PC-9 (cell line): ENCODE measurements at regions not wholly inside any gene's neighbourhood (a gene's known extent, or its start where the extent isn't known, plus 50 kb on each side); places are given as distances from the start of the nearest gene placed in this dataset.

Source experiments
- BruUV-seq: library from RNA; stranded (reverse); fragments of 400-500 nt; replicated peaks from 2 replicates; lab custom pipeline; 2021; lab: Mats Ljungman, UMichigan
- CTCF ChIA-PET: fragments of 300-600 bp; sonication (Branson Sonifier 250); formaldehyde crosslinking; loops from one replicate; lab custom pipeline; 2022; ENCODE audit warnings: antibody characterized with exemption; lab: Charles Lee
- POLR2A ChIA-PET: fragments of 300-600 bp; sonication (Branson Sonifier 250); formaldehyde crosslinking; loops from one replicate; lab custom pipeline; 2022; ENCODE audit warnings: antibody characterized with exemption; ENCODE audit not compliant: unreplicated experiment; lab: Charles Lee
- DNase-seq, 2 experiments: peaks; one replicate each; pipeline versions ENCODE4 v3.0.0 to v3.0.0-alpha.2; 2015 to 2022; ENCODE audit warnings: mixed read lengths in 1 of 2
- H2AFZ ChIP-seq: fragments of 200-600 bp; sonication (generic); 2 replicates; pipeline ENCODE4 v1.8.1; 2017; ENCODE audit warnings: antibody characterized with exemption
- H3F3A ChIP-seq: fragments of 200-600 bp; sonication (generic); 2 replicates; pipeline ENCODE4 v1.8.1; 2017; ENCODE audit warnings: antibody characterized with exemption, mild to moderate bottlenecking, low read depth; ENCODE audit not compliant: insufficient read depth
- H3K27ac ChIP-seq: fragments of 200-600 bp; sonication (generic); 2 replicates; pipeline ENCODE4 v1.6.1; 2016; ENCODE audit warnings: mixed run types
- H3K27me3 ChIP-seq: fragments of 200-600 bp; sonication (generic); 2 replicates; pipeline ENCODE4 v1.6.1; 2016; ENCODE audit warnings: low read depth, mixed run types; ENCODE audit not compliant: insufficient read depth
- H3K36me3 ChIP-seq: fragments of 200-600 bp; sonication (generic); 2 replicates; pipeline ENCODE4 v1.6.1; 2016; ENCODE audit warnings: low read depth, mixed run types
- H3K4me1 ChIP-seq: fragments of 200-600 bp; sonication (generic); replicated peaks from 2 replicates; pipeline ENCODE4 v1.6.1; 2016; ENCODE audit warnings: mixed run types; ENCODE audit not compliant: insufficient read depth
- H3K4me2 ChIP-seq: fragments of 200-600 bp; sonication (generic); 2 replicates; pipeline ENCODE4 v1.6.1; 2017; ENCODE audit warnings: mixed run types
- H3K4me3 ChIP-seq: fragments of 200-600 bp; sonication (generic); 2 replicates; pipeline ENCODE4 v1.6.1; 2016; ENCODE audit warnings: mixed run types
- H3K79me2 ChIP-seq: fragments of 200-600 bp; sonication (generic); 2 replicates; pipeline ENCODE4 v1.6.1; 2017; ENCODE audit warnings: low read depth, mixed run types
- H3K9me2 ChIP-seq: fragments of 200-600 bp; sonication (generic); 2 replicates; pipeline ENCODE4 v1.8.1; 2017; ENCODE audit warnings: mild to moderate bottlenecking; ENCODE audit not compliant: insufficient read depth
- H3K9me3 ChIP-seq: fragments of 200-600 bp; sonication (generic); 2 replicates; pipeline ENCODE4 v1.8.1; 2016; ENCODE audit warnings: low read depth; ENCODE audit not compliant: insufficient read depth
- H4K20me1 ChIP-seq: fragments of 200-600 bp; sonication (generic); 2 replicates; pipeline ENCODE4 v1.8.1; 2017; ENCODE audit not compliant: insufficient read depth
- EZH2 ChIP-seq: fragments of 200-600 bp; sonication (generic); IDR thresholded peaks from 2 replicates; pipeline ENCODE4 v1.8.0; 2017; ENCODE audit warnings: antibody characterized with exemption, low read depth
- intact Hi-C: fragments of 100-400 bp; cut with micrococcal nuclease; formaldehyde crosslinking; loops from one replicate; pipeline ENCODE4 v1.10.0; 2022; ENCODE audit not compliant: unreplicated experiment
- TF ChIP-seq, protein P1 (sequence below): fragments of 200-600 bp; sonication (generic); conservative IDR thresholded peaks from 2 replicates; pipeline ENCODE4 v1.6.1; 2017; ENCODE audit warnings: mixed run types, antibody characterized with exemption, mild to moderate bottlenecking, moderate library complexity

DNA sequence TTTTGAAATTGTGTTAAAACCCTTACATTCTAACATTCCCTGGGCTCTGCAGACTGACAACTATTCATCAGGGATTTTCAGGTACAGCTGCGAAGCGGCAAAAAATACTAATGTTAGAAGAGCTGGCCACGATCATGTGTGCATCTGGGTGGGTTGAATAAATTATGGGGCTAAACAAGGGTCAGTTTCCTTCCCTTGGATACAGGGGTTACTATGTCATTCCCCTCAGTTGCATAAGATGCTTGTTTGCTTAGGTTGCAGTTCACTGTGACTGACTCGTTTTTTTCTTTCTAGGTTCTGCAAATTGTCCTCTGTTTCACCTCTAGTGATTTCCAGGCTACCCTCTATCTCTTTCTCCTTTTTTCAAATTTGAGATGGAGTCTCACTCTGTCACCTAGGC, 58.1 kb upstream of the GRIP1 start:
- Histone ChIP-seq H3K79me2 (no peaks in the 10 kb centered on the region), H3K9me3 (no peaks in the 10 kb centered on the region), H3K27me3 (no peaks in the 10 kb centered on the region), H3K4me3 (no peak overlapping the region), H2AFZ (no peak overlapping the region), H3F3A (no peaks in the 10 kb centered on the region), H3K4me1 (peaks cover 11% of the 10 kb centered on the region), H3K36me3 (no peaks in the 10 kb centered on the region), H3K9me2 (no peaks in the 10 kb centered on the region), H3K27ac (no peak overlapping the region), H4K20me1 (no peaks in the 10 kb centered on the region), H3K4me2 (no peak overlapping the region)
- no peak for TF ChIP-seq EZH2
- TF ChIP-seq, protein P1, sequence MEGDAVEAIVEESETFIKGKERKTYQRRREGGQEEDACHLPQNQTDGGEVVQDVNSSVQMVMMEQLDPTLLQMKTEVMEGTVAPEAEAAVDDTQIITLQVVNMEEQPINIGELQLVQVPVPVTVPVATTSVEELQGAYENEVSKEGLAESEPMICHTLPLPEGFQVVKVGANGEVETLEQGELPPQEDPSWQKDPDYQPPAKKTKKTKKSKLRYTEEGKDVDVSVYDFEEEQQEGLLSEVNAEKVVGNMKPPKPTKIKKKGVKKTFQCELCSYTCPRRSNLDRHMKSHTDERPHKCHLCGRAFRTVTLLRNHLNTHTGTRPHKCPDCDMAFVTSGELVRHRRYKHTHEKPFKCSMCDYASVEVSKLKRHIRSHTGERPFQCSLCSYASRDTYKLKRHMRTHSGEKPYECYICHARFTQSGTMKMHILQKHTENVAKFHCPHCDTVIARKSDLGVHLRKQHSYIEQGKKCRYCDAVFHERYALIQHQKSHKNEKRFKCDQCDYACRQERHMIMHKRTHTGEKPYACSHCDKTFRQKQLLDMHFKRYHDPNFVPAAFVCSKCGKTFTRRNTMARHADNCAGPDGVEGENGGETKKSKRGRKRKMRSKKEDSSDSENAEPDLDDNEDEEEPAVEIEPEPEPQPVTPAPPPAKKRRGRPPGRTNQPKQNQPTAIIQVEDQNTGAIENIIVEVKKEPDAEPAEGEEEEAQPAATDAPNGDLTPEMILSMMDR = no peak
- no TSS peak for BruUV-seq
- intact Hi-C loops = no loop called here
- ChIA-PET CTCF (interaction anchor here (0.7 kb wide), 1 partner anchor 32 kb away, joined by 5 read pairs; no protein-coding TSS in a partner anchor), POLR2A (no interaction called here)
- no peak for DNase-seq

DNA sequence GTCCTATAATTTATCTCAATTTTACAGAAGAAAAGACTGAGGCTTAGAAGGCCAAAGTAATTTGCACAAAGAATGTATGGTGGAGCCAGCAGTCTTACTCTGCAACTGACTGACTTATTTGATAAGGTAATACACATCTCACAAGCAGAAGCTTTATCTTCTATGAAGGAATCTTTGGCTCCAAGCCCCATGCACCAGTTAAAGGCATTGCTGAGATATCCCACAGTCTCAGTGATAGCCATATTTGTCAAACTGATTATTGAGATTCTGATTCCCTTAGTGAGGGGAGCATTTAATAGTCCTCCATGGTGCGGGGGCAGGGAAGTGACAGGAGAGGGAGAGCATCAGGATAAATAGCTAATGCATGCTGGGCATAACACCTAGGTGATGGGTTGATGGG, 60.4 kb upstream of the GRIP1 start:
- intact Hi-C loops = no loop called here
- TF ChIP-seq, protein P1 = no peak
- no peak for TF ChIP-seq EZH2
- BruUV-seq = no TSS peak
- Histone ChIP-seq H3K9me2 (no peaks in the 10 kb centered on the region), H3K27me3 (no peaks in the 10 kb centered on the region), H2AFZ (no peak overlapping the region), H3K4me3 (no peak overlapping the region), H3K27ac (no peak overlapping the region), H4K20me1 (no peaks in the 10 kb centered on the region), H3K9me3 (no peaks in the 10 kb centered on the region), H3K36me3 (no peaks in the 10 kb centered on the region), H3K4me2 (no peak overlapping the region), H3K79me2 (no peaks in the 10 kb centered on the region), H3F3A (no peaks in the 10 kb centered on the region), H3K4me1 (peaks cover 11% of the 10 kb centered on the region)
- DNase-seq = no peak
- CTCF ChIA-PET = no interaction called here
- POLR2A ChIA-PET = no interaction called here

DNA sequence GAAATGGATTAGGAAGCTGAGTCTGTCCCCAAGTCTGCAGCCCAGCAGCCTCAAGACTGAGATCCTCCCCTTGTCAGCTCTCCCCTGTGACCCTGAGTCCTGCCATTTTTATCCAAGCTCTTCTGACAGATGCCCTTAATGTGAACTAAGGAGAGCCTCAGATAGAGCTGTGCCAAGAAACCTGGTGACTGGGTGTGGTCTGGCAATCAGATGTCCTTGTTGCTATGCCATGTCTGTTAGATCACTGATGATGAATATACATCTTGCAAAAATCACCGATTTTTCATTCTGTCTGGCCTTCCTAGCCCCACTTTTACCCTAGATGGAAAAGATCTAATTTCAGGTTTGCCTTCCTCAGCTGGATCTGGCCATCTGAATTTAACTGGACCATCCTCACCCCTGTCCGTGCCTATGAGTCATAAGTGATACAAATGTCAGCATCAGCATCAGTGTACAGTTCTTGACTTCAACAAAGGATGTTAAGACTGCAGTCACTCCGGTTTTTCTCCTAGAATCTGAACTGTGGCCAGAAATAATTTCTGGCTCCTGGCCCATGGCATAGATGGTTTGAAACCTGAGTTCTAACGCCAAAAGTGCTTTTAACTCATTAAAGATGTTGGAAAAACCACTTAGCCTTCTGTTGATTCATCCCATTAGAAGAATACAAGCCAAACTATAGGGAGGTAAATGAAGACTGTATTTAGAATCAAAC, 61.2 kb upstream of the GRIP1 start:
- Histone ChIP-seq H3K4me1 (peaks cover 11% of the 10 kb centered on the region), H3K4me2 (no peak overlapping the region), H4K20me1 (no peaks in the 10 kb centered on the region), H3K36me3 (no peaks in the 10 kb centered on the region), H2AFZ (no peak overlapping the region), H3K79me2 (no peaks in the 10 kb centered on the region), H3K4me3 (no peak overlapping the region), H3F3A (no peaks in the 10 kb centered on the region), H3K9me3 (no peaks in the 10 kb centered on the region), H3K27ac (no peak overlapping the region), H3K27me3 (no peaks in the 10 kb centered on the region), H3K9me2 (no peaks in the 10 kb centered on the region)
- DNase-seq = peak; percentile 19 to 75
- intact Hi-C loops = no loop called here
- no TSS peak for BruUV-seq
- ChIA-PET POLR2A (no interaction called here), CTCF (no interaction called here)
- TF ChIP-seq, protein P1 = no peak
- no peak for TF ChIP-seq EZH2
